Lower leg skin (tissue), 3 donors: ENCODE measurements at regions not wholly inside any gene's neighbourhood (a gene's known extent, or its start where the extent isn't known, plus 50 kb on each side); places are given as distances from the start of the nearest gene placed in this dataset.

ENCODE experiments used
- CTCF ChIP-seq, 3 donors: fragments of 450-650 bp; IDR thresholded peaks; one replicate each; pipeline ENCODE4 v1.5.1; 2016; ENCODE audit warnings: antibody characterized with exemption in 3 of 3, mild to moderate bottlenecking in 3 of 3, moderate library complexity in 2 of 3
- POLR2A ChIP-seq, 2 donors: fragments of 450-650 bp; IDR thresholded peaks; one replicate each; pipeline ENCODE4 v1.6.1; 2016 to 2017; ENCODE audit warnings: antibody characterized with exemption in 2 of 2, mild to moderate bottlenecking in 1 of 2, moderate library complexity in 1 of 2

- TF ChIP-seq CTCF (IDR thresholded peaks at IDR 0.05) (no peak), POLR2A (IDR thresholded peaks at IDR 0.05) (no peak)
Measured at GRCh38 chr1:30414086-30414850, 309.1 kb downstream of the MATN1 start.
